Suprapubic skin (tissue), 3 donors: ENCODE measurements at regions not wholly inside any gene's neighbourhood (a gene's known extent, or its start where the extent isn't known, plus 50 kb on each side); places are given as distances from the start of the nearest gene placed in this dataset.

ENCODE experiments used
- CTCF ChIP-seq, 2 donors: fragments of 200-600 bp in 1 of 2; fragments of 450-650 bp in 1 of 2; sonication (generic) in 1 of 2; IDR thresholded peaks; one replicate each; pipeline ENCODE4 v1.5.1; 2016 to 2019; ENCODE audit warnings: antibody characterized with exemption in 2 of 2, mild to moderate bottlenecking in 1 of 2, moderate library complexity in 1 of 2
- EP300 ChIP-seq: sonication (generic); formaldehyde crosslinking; IDR thresholded peaks from one replicate; pipeline ENCODE4 v1.6.1; 2017; ENCODE audit warnings: antibody characterized with exemption
- POLR2A ChIP-seq, 2 donors: fragments of 450-650 bp; IDR thresholded peaks; one replicate each; pipeline ENCODE4 v1.6.1; 2017; ENCODE audit warnings: antibody characterized with exemption in 2 of 2, mild to moderate bottlenecking in 2 of 2, moderate library complexity in 2 of 2

DNA sequence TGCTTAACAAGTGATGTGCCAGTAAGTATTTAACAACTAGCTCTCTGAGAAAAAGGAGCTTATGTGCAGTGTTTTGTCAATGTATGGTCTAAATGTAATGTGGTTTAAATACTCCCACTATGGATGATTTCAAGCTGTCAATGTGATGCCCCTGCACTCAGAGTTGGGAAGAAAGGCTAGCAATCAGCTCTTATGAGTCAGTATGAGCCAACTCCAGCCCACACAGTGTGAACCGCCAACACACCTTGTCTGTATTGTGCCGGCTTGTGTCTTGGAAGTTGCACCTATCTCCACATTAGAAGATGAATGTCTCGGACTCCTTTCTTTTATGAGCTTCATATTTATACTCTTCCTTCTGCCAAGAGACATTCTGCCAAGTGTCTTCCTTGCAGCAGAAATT, 703.8 kb upstream of the RAB6C start:
- no peak for TF ChIP-seq CTCF (IDR thresholded peaks at IDR 0.05)
- TF ChIP-seq POLR2A (IDR thresholded peaks at IDR 0.05), result no peak
- TF ChIP-seq EP300, result no peak
